ENCODE measurements at regions not wholly inside any gene's neighbourhood (a gene's known extent, or its start where the extent isn't known, plus 50 kb on each side); places are given as distances from the start of the nearest gene placed in this dataset.

GRCh38 chr6:78268591-78269452 lies 598.5 kb upstream of the IRAK1BP1 start:
- no peaks in the 10 kb centered on the region for H3K4me1 ChIP-seq
- no peaks in the 10 kb centered on the region for H3K27me3 ChIP-seq
- H3K4me3 ChIP-seq = no peak overlapping the region
- no peaks in the 10 kb centered on the region for H3K36me3 ChIP-seq (replicated peaks in 1 of 2; ENCODE audit: insufficient read depth in 1 of 2, low read depth in 2 of 2)
- DNase-seq (no peak), ATAC-seq (no peak)
- WGBS, 2 donors = 84 to 87% methylated on average over 2 of the region's 2 CpGs
- no peak for TF ChIP-seq POLR2A (IDR thresholded peaks at IDR 0.05)
- TF ChIP-seq, protein P1, sequence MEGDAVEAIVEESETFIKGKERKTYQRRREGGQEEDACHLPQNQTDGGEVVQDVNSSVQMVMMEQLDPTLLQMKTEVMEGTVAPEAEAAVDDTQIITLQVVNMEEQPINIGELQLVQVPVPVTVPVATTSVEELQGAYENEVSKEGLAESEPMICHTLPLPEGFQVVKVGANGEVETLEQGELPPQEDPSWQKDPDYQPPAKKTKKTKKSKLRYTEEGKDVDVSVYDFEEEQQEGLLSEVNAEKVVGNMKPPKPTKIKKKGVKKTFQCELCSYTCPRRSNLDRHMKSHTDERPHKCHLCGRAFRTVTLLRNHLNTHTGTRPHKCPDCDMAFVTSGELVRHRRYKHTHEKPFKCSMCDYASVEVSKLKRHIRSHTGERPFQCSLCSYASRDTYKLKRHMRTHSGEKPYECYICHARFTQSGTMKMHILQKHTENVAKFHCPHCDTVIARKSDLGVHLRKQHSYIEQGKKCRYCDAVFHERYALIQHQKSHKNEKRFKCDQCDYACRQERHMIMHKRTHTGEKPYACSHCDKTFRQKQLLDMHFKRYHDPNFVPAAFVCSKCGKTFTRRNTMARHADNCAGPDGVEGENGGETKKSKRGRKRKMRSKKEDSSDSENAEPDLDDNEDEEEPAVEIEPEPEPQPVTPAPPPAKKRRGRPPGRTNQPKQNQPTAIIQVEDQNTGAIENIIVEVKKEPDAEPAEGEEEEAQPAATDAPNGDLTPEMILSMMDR (IDR thresholded peaks at IDR 0.05) = no peak
- no peak overlapping the region for H3K27ac ChIP-seq
- H3K9me3 ChIP-seq = no peaks in the 10 kb centered on the region
- intact Hi-C loops (cut with DNase I) = no loop called here

- no peak overlapping the region for H3K27ac ChIP-seq
- H3K4me1 ChIP-seq = no peaks in the 10 kb centered on the region
- 33 to 40% methylated on average over 2 of the region's 2 CpGs for WGBS, 2 donors
- no peaks in the 10 kb centered on the region for H3K9me3 ChIP-seq
- DNase-seq (no peak), ATAC-seq (no peak)
- no peaks in the 10 kb centered on the region for H3K36me3 ChIP-seq (replicated peaks in 1 of 2; ENCODE audit: insufficient read depth in 1 of 2, low read depth in 2 of 2)
- H3K4me3 ChIP-seq = no peak overlapping the region
- no peak for TF ChIP-seq POLR2A (IDR thresholded peaks at IDR 0.05)
- TF ChIP-seq, protein P1 (IDR thresholded peaks at IDR 0.05) = no peak
- no peaks in the 10 kb centered on the region for H3K27me3 ChIP-seq
- intact Hi-C loops (cut with DNase I) = no loop called here
Observed at GRCh38 chr6:78300885-78301284, 566.5 kb upstream of the IRAK1BP1 start.

GRCh38 chr6:78302411-78302810 lies 564.9 kb upstream of the IRAK1BP1 start:
- H3K36me3 ChIP-seq (replicated peaks in 1 of 2; ENCODE audit: insufficient read depth in 1 of 2, low read depth in 2 of 2) = no peaks in the 10 kb centered on the region
- no peaks in the 10 kb centered on the region for H3K27me3 ChIP-seq
- no peak for DNase-seq
- intact Hi-C loops (cut with DNase I) = no loop called here
- no peaks in the 10 kb centered on the region for H3K4me1 ChIP-seq
- 28 to 75% methylated on average over 1 of the region's 1 CpG for WGBS, 2 donors
- H3K27ac ChIP-seq = no peak overlapping the region
- TF ChIP-seq, protein P1 (IDR thresholded peaks at IDR 0.05) = no peak
- TF ChIP-seq POLR2A (IDR thresholded peaks at IDR 0.05) = no peak
- no peak for ATAC-seq
- H3K4me3 ChIP-seq = no peak overlapping the region
- H3K9me3 ChIP-seq = no peaks in the 10 kb centered on the region

GRCh38 chr6:78308025-78308424 lies 559.3 kb upstream of the IRAK1BP1 start:
- intact Hi-C loops (cut with DNase I) = no loop called here
- H3K27me3 ChIP-seq = no peaks in the 10 kb centered on the region
- DNase-seq = peak in 1 of 4 donors; percentile 2
- TF ChIP-seq POLR2A (IDR thresholded peaks at IDR 0.05) = no peak
- TF ChIP-seq, protein P1 (IDR thresholded peaks at IDR 0.05) = no peak
- no peak overlapping the region for H3K4me3 ChIP-seq
- no peak overlapping the region for H3K27ac ChIP-seq
- no peaks in the 10 kb centered on the region for H3K36me3 ChIP-seq (replicated peaks in 1 of 2; ENCODE audit: insufficient read depth in 1 of 2, low read depth in 2 of 2)
- ATAC-seq = no peak
- H3K9me3 ChIP-seq = no peaks in the 10 kb centered on the region
- H3K4me1 ChIP-seq = no peaks in the 10 kb centered on the region
